Natural killer cell (primary cell): ENCODE measurements at regions not wholly inside any gene's neighbourhood (a gene's known extent, or its start where the extent isn't known, plus 50 kb on each side); places are given as distances from the start of the nearest gene placed in this dataset.

Source experiments
- ATAC-seq, 3 donors: fragments of 150-1000 bp in 2 of 3; fragments of 200-7000 bp in 1 of 3; cut with Tn5 transposase; 1 replicate in 1 of 3; 2 replicates in 2 of 3; pipeline ENCODE4 v1.10.0; 2021; ENCODE audit warnings: mild to moderate bottlenecking in 2 of 3, moderate library complexity in 2 of 3
- DNase-seq, 2 donors: peaks; one replicate each; pipeline versions ENCODE4 v3.0.0 to v3.0.0-alpha.2; 2013 to 2021; ENCODE audit warnings: mixed read lengths in 1 of 2
- H3K27ac ChIP-seq: one replicate; pipeline ENCODE4 v1.5.1; 2013; ENCODE audit warnings: mild to moderate bottlenecking, low read length
- H3K27me3 ChIP-seq: one replicate; pipeline ENCODE4 v1.6.1; 2013; ENCODE audit warnings: low read length; ENCODE audit not compliant: control insufficient read depth, insufficient read depth
- H3K36me3 ChIP-seq: one replicate; pipeline ENCODE4 v1.6.1; 2013; ENCODE audit warnings: low read length; ENCODE audit not compliant: control insufficient read depth, insufficient read depth
- H3K4me1 ChIP-seq: one replicate; pipeline ENCODE4 v1.6.1; 2013; ENCODE audit warnings: low read length; ENCODE audit not compliant: control insufficient read depth, insufficient read depth
- H3K4me3 ChIP-seq: one replicate; pipeline ENCODE4 v1.5.1; 2013; ENCODE audit warnings: low read length
- H3K9me3 ChIP-seq: one replicate; pipeline ENCODE4 v1.6.1; 2013; ENCODE audit warnings: low read length; ENCODE audit not compliant: control insufficient read depth, insufficient read depth
- H3K27ac Mint-ChIP-seq, 2 donors: one replicate each; pipeline ENCODE4 v1.8.0; 2022; ENCODE audit warnings: mild to moderate bottlenecking in 2 of 2, mixed read lengths in 2 of 2, moderate library complexity in 1 of 2
- H3K27me3 Mint-ChIP-seq, 2 donors: one replicate each; pipeline ENCODE4 v1.8.0; 2022; ENCODE audit warnings: low read depth in 2 of 2, mixed read lengths in 2 of 2
- H3K36me3 Mint-ChIP-seq: one replicate; pipeline ENCODE4 v1.8.0; 2022; ENCODE audit warnings: mixed read lengths
- H3K4me1 Mint-ChIP-seq, 2 donors: one replicate each; pipeline ENCODE4 v1.8.0; 2022; ENCODE audit warnings: mixed read lengths in 2 of 2
- H3K4me3 Mint-ChIP-seq: one replicate; pipeline ENCODE4 v1.8.0; 2022; ENCODE audit warnings: mild to moderate bottlenecking, moderate library complexity, mixed read lengths
- H3K9me3 Mint-ChIP-seq, 2 donors: one replicate each; pipeline ENCODE4 v1.8.0; 2022; ENCODE audit warnings: mixed read lengths in 2 of 2
- CTCF ChIP-seq: fragments of 200-600 bp; IDR thresholded peaks from one replicate; pipeline ENCODE4 v1.8.0; 2022; ENCODE audit warnings: antibody characterized with exemption
- WGBS: methylation state at CpG from one replicate; pipeline ENCODE4 v1.1.7; 2013; ENCODE audit warnings: missing lambda C conversion rate; ENCODE audit not compliant: insufficient coverage; 5-methylcytosine and 5-hydroxymethylcytosine counted together
- intact Hi-C: fragments of 100-400 bp; cut with micrococcal nuclease; formaldehyde crosslinking; loops from one replicate; pipeline ENCODE4 v1.14.2; 2022

DNA sequence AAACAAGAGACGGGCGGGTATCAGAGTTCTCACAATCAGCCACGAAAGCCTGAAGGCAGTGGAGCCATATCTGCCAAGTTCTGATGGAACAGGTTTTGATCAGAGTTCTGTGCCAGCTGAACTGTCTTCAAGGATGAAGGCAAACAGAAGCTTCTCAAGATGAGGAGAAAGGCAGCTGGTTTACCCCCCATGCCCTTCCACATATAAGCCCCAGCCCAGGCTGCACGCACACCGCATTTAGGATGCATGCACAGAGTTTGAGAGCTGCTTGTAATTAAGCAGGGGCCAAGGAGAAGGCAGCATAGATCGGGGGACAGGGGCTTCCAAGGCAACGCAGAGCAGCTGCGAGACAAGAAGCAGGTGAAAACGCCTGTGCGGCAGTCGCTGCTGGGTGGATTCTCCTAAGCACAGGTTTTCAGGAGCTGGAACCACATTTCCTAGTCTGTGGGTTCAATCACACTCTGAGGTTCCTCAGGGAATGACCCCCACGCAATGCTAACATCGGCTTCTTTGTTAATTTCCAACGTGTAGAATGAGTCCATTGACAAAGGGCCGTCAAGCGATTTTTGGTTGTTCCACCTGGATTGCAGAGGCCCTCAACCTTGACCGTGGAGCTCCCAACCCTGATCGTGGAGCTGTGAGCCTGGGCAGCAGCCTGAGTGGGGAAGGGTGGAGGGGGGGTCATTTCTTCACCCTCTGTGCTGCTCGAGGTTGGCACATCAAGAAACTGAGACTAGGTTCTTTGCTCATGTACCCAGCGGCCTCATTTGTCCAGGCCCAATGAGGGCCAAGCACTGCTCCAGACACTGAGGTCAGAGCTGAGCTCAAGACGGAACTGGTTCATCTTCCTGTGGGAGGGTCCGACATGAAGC, 81.7 kb upstream of the SHISAL1 start:
- no peaks in the 10 kb centered on the region for H3K27me3 ChIP-seq
- no peak for ATAC-seq
- DNase-seq: no peak
- Mint-ChIP-seq H3K27me3 (no peaks in the 10 kb centered on the region), H3K27ac (no peak overlapping the region), H3K9me3 (no peaks in the 10 kb centered on the region), H3K4me1 (no peaks in the 10 kb centered on the region), H3K4me3 (no peak overlapping the region), H3K36me3 (no peaks in the 10 kb centered on the region)
- intact Hi-C loops: no loop called here
- H3K9me3 ChIP-seq: no peaks in the 10 kb centered on the region
- 93% methylated on average over 22 of the region's 22 CpGs for WGBS
- no peaks in the 10 kb centered on the region for H3K4me1 ChIP-seq
- TF ChIP-seq CTCF: no peak
- H3K36me3 ChIP-seq: no peaks in the 10 kb centered on the region
- no peak overlapping the region for H3K4me3 ChIP-seq
- H3K27ac ChIP-seq: no peak overlapping the region

GRCh38 chr22:44393066-44393465, 80.3 kb upstream of the SHISAL1 start:
- intact Hi-C loops: no loop called here
- no peak overlapping the region for H3K4me3 ChIP-seq
- ATAC-seq: no peak
- no peak overlapping the region for H3K4me3 Mint-ChIP-seq
- no peaks in the 10 kb centered on the region for H3K9me3 ChIP-seq
- H3K4me1 Mint-ChIP-seq: no peaks in the 10 kb centered on the region
- no peaks in the 10 kb centered on the region for H3K9me3 Mint-ChIP-seq
- no peak overlapping the region for H3K27ac ChIP-seq
- no peak for TF ChIP-seq CTCF
- no peaks in the 10 kb centered on the region for H3K36me3 Mint-ChIP-seq
- no peaks in the 10 kb centered on the region for H3K36me3 ChIP-seq
- H3K4me1 ChIP-seq: no peaks in the 10 kb centered on the region
- no peak for DNase-seq
- peaks cover 0 to 5% of the 10 kb centered on the region in 2 donors for H3K27me3 Mint-ChIP-seq
- H3K27me3 ChIP-seq: no peaks in the 10 kb centered on the region
- no peak overlapping the region for H3K27ac Mint-ChIP-seq
- 68% methylated on average over 8 of the region's 8 CpGs for WGBS

DNA sequence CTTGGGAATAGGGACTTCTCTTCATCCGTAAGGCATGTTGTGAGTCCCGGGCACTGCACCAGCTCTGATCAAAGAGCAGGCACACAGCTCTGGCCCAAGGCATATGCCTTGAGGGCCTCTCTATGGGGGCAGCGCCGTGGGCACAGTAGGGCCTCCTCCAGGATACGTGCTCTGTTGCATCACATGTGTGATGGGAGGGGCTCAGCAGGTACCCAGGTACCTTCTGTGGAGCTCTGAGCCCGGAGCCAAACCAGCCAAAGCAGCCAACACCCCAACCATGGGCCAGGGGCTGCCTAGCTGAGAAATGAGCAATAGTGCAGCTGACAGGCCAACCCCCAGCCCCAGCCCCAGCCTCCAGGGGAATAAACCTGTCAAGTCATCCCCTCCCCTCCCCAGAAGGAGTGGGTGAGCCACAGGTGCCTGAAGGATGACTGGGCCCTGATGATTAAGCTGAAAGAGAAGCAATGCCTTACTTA, 79.7 kb upstream of the SHISAL1 start:
- no peak overlapping the region for H3K4me3 Mint-ChIP-seq
- Histone ChIP-seq H3K9me3 (no peaks in the 10 kb centered on the region), H3K4me3 (no peak overlapping the region), H3K27ac (no peak overlapping the region), H3K36me3 (no peaks in the 10 kb centered on the region), H3K27me3 (no peaks in the 10 kb centered on the region), H3K4me1 (no peaks in the 10 kb centered on the region)
- WGBS: 60% methylated on average over 6 of the region's 6 CpGs
- H3K27ac Mint-ChIP-seq: no peak overlapping the region
- no peaks in the 10 kb centered on the region for H3K9me3 Mint-ChIP-seq
- DNase-seq (no peak), ATAC-seq (no peak)
- no peaks in the 10 kb centered on the region for H3K36me3 Mint-ChIP-seq
- intact Hi-C loops: no loop called here
- no peak for TF ChIP-seq CTCF
- H3K27me3 Mint-ChIP-seq: peaks cover 0 to 8% of the 10 kb centered on the region in 2 donors
- no peaks in the 10 kb centered on the region for H3K4me1 Mint-ChIP-seq
